Thyroid gland (tissue), 4 donors: ENCODE measurements at regions not wholly inside any gene's neighbourhood (a gene's known extent, or its start where the extent isn't known, plus 50 kb on each side); places are given as distances from the start of the nearest gene placed in this dataset.

Experiments used
- DNase-seq, 2 donors: peaks; one replicate each; pipeline ENCODE4 v3.0.0-alpha.2; 2019
- H3K27ac ChIP-seq, 3 donors: fragments of 200-600 bp; sonication (generic); 1 replicate in 2 of 3; 2 replicates in 1 of 3; pipeline ENCODE4 v1.5.1; 2016 to 2019; ENCODE audit warnings: mild to moderate bottlenecking in 1 of 3, moderate library complexity in 1 of 3
- H3K27me3 ChIP-seq: fragments of 200-600 bp; sonication (generic); one replicate; pipeline ENCODE4 v1.5.1; 2019
- H3K36me3 ChIP-seq, 2 donors: fragments of 200-600 bp; sonication (generic); one replicate each; pipeline ENCODE4 v1.5.1; 2016 to 2019
- H3K4me1 ChIP-seq, 2 donors: fragments of 200-600 bp; sonication (generic); one replicate each; pipeline ENCODE4 v1.5.1; 2017 to 2019
- H3K4me3 ChIP-seq, 3 donors: fragments of 200-600 bp; sonication (generic); replicated peaks in 1 of 3; 1 replicate in 2 of 3; 2 replicates in 1 of 3; pipeline ENCODE4 v1.5.1; 2016; ENCODE audit warnings: mild to moderate bottlenecking in 1 of 3
- H3K9me3 ChIP-seq: fragments of 200-600 bp; sonication (generic); one replicate; pipeline ENCODE4 v1.5.1; 2017
- CTCF ChIP-seq, 6 experiments: fragments of 200-600 bp in 3 of 6; fragments of 450-650 bp in 3 of 6; sonication (generic) in 3 of 6; IDR thresholded peaks; one replicate each; pipeline ENCODE4 v1.5.1; 2016 to 2019; ENCODE audit warnings: antibody characterized with exemption in 6 of 6, mild to moderate bottlenecking in 2 of 6, inconsistent platforms in 1 of 6, moderate library complexity in 1 of 6
- POLR2A ChIP-seq, 2 donors: fragments of 450-650 bp; IDR thresholded peaks; one replicate each; pipeline ENCODE4 v1.6.1; 2017; ENCODE audit warnings: antibody characterized with exemption in 2 of 2, mild to moderate bottlenecking in 2 of 2, moderate library complexity in 1 of 2
- WGBS, 2 donors: methylation state at CpG; one replicate each; pipeline ENCODE4 v1.1.5; 2017; 5-methylcytosine and 5-hydroxymethylcytosine counted together
- intact Hi-C: fragments of 100-400 bp; cut with DNase I; formaldehyde crosslinking; loops from one replicate; pipeline ENCODE4 v1.15.1; 2023

DNA sequence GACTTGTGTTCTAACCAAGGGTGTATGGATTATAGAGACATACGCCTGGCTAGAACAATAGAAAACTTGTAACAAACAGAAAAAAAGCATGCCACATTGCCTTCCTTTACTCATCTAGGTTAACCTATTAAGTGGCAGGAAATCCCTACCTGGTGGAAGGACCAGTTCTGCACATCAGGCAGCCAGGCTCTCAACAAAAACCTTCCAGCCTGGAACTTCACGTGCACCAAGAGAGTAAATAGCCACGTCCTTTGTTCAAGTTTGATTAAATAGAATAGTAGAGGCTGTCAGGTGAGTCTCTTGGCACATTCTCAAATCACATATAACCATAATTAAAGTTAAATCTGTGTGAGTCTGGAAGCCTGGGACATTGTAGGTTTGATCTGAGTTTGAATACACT, 85.0 kb upstream of the DPH6 start:
- no peaks in the 10 kb centered on the region for H3K9me3 ChIP-seq
- H3K4me3 ChIP-seq, result no peak overlapping the region
- no peaks in the 10 kb centered on the region for H3K4me1 ChIP-seq
- no peak for TF ChIP-seq CTCF (IDR thresholded peaks at IDR 0.05)
- no peak for TF ChIP-seq POLR2A (IDR thresholded peaks at IDR 0.05)
- H3K27me3 ChIP-seq, result no peaks in the 10 kb centered on the region
- H3K36me3 ChIP-seq, result no peaks in the 10 kb centered on the region
- no peak for DNase-seq
- intact Hi-C loops, result no loop called here
- WGBS, 2 donors, result 87 to 89% methylated on average over 3 of the region's 3 CpGs
- no peak overlapping the region for H3K27ac ChIP-seq

- H3K9me3 ChIP-seq, result no peaks in the 10 kb centered on the region
- H3K4me3 ChIP-seq, result no peak overlapping the region
- H3K36me3 ChIP-seq, result no peaks in the 10 kb centered on the region
- H3K4me1 ChIP-seq, result no peaks in the 10 kb centered on the region
- TF ChIP-seq CTCF (IDR thresholded peaks at IDR 0.05), result no peak
- no peak for TF ChIP-seq POLR2A (IDR thresholded peaks at IDR 0.05)
- no peak for DNase-seq
- H3K27ac ChIP-seq, result no peak overlapping the region
- intact Hi-C loops, result no loop called here
- 96 to 97% methylated on average over 3 of the region's 3 CpGs for WGBS, 2 donors
- no peaks in the 10 kb centered on the region for H3K27me3 ChIP-seq
Measured at GRCh38 chr15:35633677-35634076, 87.7 kb upstream of the DPH6 start.

DNA sequence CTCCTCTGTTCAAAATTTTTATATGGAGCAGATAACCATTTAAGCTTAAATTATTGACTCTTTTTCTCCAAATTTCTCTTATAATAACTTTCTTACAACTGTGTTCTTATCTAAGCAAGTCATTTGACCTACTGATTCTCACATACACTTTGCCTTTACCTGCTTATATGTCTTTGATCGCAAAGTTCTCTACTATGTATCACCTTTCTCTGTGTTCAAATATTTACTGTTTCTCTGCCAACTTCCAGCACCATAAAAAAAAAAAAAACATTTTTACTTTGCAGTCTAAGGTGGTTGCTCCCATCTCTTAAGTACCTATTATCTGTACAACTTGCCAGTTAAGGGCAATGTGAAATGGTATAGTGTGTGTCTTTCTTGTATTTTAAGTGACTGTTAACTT, 100.8 kb upstream of the DPH6 start:
- intact Hi-C loops, result no loop called here
- 95 to 96% methylated on average over 1 of the region's 1 CpG for WGBS, 2 donors
- Histone ChIP-seq H3K4me3 (no peak overlapping the region), H3K27me3 (no peaks in the 10 kb centered on the region), H3K27ac (no peak overlapping the region), H3K36me3 (no peaks in the 10 kb centered on the region), H3K4me1 (no peaks in the 10 kb centered on the region), H3K9me3 (no peaks in the 10 kb centered on the region)
- no peak for TF ChIP-seq POLR2A (IDR thresholded peaks at IDR 0.05)
- no peak for TF ChIP-seq CTCF (IDR thresholded peaks at IDR 0.05)
- DNase-seq, result no peak

GRCh38 chr15:35647303-35647702, 101.3 kb upstream of the DPH6 start:
- Histone ChIP-seq H3K9me3 (no peaks in the 10 kb centered on the region), H3K36me3 (no peaks in the 10 kb centered on the region), H3K4me1 (no peaks in the 10 kb centered on the region), H3K27me3 (no peaks in the 10 kb centered on the region), H3K4me3 (no peak overlapping the region), H3K27ac (no peak overlapping the region)
- DNase-seq, result no peak
- no peak for TF ChIP-seq CTCF (IDR thresholded peaks at IDR 0.05)
- no peak for TF ChIP-seq POLR2A (IDR thresholded peaks at IDR 0.05)
- intact Hi-C loops, result no loop called here

GRCh38 chr15:35648941-35649340, 103.0 kb upstream of the DPH6 start:
- Histone ChIP-seq H3K4me3 (no peak overlapping the region), H3K27me3 (no peaks in the 10 kb centered on the region), H3K36me3 (no peaks in the 10 kb centered on the region), H3K9me3 (no peaks in the 10 kb centered on the region), H3K4me1 (no peaks in the 10 kb centered on the region), H3K27ac (no peak overlapping the region)
- no peak for TF ChIP-seq POLR2A (IDR thresholded peaks at IDR 0.05)
- TF ChIP-seq CTCF (IDR thresholded peaks at IDR 0.05), result no peak
- WGBS, 2 donors, result 90 to 91% methylated on average over 5 of the region's 5 CpGs
- intact Hi-C loops, result no loop called here
- DNase-seq, result no peak
